HG03066 (cell line): ENCODE measurements at regions not wholly inside any gene's neighbourhood (a gene's known extent, or its start where the extent isn't known, plus 50 kb on each side); places are given as distances from the start of the nearest gene placed in this dataset.
"Not testable (repeated sequence)": the region's sequence is repeated elsewhere in the genome, so short reads cannot be mapped to it uniquely, and the experiment has no call there.

Experiments
- ATAC-seq: cut with Tn5 transposase; IDR thresholded peaks from one replicate; pipeline ENCODE4 v1.9.1; 2021; ENCODE audit warnings: low read depth; ENCODE audit not compliant: unreplicated experiment

- no peak for ATAC-seq
Observed at GRCh38 chr9:107853461-107853860, 363.9 kb upstream of the KLF4 start.

DNA sequence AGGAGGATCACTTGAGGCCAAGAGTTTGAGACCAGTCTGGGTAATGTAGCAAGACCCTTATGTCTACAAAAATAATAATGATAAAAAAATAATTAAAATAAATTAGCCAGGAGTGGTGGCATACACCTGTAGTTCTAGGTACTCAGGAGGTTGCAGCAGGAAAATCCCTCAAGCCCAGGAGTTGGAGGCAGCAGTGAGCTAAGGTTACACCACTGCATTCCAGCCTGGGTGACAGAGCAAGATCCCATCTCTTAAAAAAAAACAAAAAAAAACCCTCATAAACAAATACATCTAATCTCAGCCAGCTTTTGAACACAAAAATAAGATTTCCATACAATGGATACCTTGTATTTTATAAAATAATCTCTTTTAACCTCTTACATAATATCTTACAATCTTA, 363.3 kb upstream of the KLF4 start:
- no peak for ATAC-seq

GRCh38 chr9:107850653-107851052, 361.1 kb upstream of the KLF4 start:
- no peak for ATAC-seq

GRCh38 chr9:107847978-107848964, 358.7 kb upstream of the KLF4 start:
- ATAC-seq = no peak

DNA sequence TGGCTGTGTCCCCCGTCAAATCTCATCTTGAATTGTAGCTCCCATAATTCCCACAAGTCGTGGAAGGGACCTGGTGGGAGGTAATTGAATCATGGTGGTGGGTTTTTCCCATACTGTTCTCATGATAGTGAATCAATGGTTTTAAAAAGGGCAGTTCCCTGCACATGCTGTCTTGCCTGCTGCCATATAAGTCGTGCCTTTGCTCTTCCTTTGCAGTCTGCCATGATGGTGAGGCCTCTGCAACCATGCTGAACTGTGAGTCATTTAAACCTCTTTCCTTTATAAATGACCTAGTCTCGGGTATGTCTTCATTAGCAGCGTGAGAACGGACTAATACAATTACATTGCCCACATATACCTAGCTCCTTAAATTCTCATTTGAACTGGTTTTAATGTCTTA, 353.0 kb upstream of the KLF4 start:
- ATAC-seq = no peak

DNA sequence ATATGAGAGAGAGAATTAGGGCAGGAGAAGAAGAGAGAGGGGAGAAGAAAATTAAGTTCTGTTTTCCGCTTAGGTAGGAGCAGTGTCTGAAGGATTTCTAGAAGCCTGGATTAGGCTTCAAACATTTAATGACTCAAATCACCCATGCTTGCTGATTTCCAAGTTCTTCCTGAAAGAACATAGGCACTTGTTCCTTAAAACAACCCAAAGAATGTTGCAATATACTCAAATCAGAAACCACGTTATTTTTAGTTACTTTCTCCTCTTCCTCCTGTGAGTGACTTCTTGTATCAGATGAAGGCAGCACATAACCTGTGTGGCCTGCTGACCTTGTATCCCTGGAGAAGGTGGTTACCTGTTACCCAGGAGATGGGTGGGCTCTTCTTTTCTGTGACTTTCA, 351.5 kb upstream of the KLF4 start:
- no peak for ATAC-seq

- no peak for ATAC-seq
Observed at GRCh38 chr9:107839371-107839770, 349.8 kb upstream of the KLF4 start.

DNA sequence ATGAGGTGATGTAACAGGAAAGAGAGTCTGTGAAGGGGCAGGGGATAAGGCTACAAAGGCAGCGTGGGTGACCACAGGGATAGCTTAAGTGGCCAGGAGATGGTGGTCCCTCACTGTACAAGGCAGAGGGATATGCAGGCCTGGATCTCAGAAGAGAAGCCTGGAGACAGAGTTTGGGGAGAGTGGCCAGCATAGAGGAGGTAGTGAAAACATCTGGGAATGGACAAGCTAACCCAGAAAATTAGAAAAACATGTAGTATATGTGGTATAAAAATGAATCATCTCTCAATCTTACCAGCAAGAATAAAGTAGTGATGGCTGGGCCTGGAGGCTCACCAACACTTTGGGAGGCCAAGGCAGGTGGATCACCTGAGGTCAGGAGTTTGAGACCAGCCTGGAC, 349.2 kb upstream of the KLF4 start:
- ATAC-seq = no peak

- ATAC-seq = no peak
Observed at GRCh38 chr9:107836300-107836699, 346.7 kb upstream of the KLF4 start.

GRCh38 chr9:107833295-107833694, 343.7 kb upstream of the KLF4 start:
- ATAC-seq = no peak

DNA sequence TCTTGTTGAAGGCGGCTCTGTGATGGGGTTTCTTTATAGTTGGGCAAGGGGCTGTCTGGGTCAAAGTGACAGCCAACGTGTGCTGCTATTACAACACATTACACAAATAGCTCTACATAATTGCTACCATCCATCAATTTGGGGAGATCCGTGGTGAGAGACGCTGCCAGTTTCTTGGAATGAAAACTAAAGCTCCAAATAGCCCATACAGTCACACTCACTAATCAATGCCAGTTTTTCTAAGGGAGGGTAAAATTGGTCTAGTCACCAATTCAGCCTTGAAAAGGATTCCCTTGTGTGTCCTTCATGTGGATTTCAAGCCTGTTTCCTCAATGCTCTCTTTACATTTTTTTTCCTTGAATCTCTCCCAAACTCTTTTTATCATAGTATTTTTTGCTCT, 343.3 kb upstream of the KLF4 start:
- ATAC-seq = no peak

DNA sequence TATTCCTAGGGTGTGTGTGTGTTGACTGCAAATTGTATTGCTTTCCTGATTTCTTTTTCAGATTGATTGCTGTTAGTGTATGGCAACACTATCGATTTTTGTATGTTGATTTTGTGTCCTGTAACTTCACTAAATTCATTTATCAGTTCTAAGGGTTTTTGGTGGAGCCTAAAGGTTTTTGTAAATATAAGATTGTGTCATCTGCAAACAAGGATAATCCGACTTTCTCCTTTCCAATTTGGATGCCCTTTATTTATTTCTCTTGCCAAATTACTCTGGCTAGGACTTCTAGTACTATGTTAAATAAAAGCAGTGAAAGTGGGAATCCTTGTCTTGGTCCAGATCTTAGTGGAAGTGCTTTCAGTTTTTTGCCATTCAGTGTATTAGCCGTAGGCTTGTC, 340.9 kb upstream of the KLF4 start:
- ATAC-seq = no peak

- no peak for ATAC-seq
Observed at GRCh38 chr9:107827884-107828283, 338.3 kb upstream of the KLF4 start.

GRCh38 chr9:107827304-107827703, 337.7 kb upstream of the KLF4 start:
- peak; percentile 84 for ATAC-seq

DNA sequence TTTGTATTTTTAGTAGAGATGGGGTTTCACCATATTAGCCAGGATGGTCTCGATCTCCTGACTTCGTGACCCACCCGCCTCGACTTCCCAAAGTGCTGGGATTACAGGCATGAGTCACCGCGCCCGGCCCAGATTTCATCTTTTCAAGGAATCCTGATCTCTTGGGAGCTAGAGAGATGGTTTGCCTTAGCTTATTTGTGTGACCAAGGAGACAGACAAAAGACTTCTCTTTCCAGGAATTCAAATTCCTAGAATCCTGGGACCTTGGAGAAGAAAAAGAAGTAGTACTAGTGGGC, 337.1 kb upstream of the KLF4 start:
- not testable (repeated sequence) for ATAC-seq

GRCh38 chr9:107824556-107824955, 335.0 kb upstream of the KLF4 start:
- ATAC-seq = no peak

GRCh38 chr9:107819772-107820565, 330.4 kb upstream of the KLF4 start:
- no peak for ATAC-seq

DNA sequence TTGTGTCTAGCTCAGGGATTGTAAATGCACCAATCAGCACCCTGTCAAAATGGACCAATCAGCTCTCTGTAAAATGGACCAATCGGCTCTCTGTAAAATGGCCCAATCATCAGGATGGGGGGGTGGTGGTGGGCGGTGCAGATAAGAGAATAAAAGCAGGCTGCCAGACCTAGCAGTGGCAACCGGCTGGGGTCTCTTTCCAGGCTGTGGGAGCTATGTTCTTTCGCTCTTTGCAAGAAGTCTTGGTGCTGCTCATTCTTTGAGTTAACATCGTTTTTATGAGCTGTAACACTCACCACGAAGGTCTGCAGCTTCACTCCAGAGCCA, 328.9 kb upstream of the KLF4 start:
- not testable (repeated sequence) for ATAC-seq

- not testable (repeated sequence) for ATAC-seq
Observed at GRCh38 chr9:107817595-107818502, 328.3 kb upstream of the KLF4 start.

GRCh38 chr9:107816561-107817021, 327.0 kb upstream of the KLF4 start:
- no peak for ATAC-seq
